ENCODE measurements at regions not wholly inside any gene's neighbourhood (a gene's known extent, or its start where the extent isn't known, plus 50 kb on each side); places are given as distances from the start of the nearest gene placed in this dataset.
"Not testable (repeated sequence)": the region's sequence is repeated elsewhere in the genome, so short reads cannot be mapped to it uniquely, and the experiment has no call there.

GRCh38 chr5:25764733-25765132 lies 1120.0 kb upstream of the CDH10 start:
- Mint-ChIP-seq H3K27me3 (no peaks in the 10 kb centered on the region), H3K4me3 (no peak overlapping the region), H3K27ac (no peak overlapping the region), H3K36me3 (ENCODE audit: low read depth) (no peaks in the 10 kb centered on the region), H3K4me1 (no peaks in the 10 kb centered on the region), H3K9me3 (peaks cover 10% of the 10 kb centered on the region)
- ATAC-seq (replicated peaks), result no peak

DNA sequence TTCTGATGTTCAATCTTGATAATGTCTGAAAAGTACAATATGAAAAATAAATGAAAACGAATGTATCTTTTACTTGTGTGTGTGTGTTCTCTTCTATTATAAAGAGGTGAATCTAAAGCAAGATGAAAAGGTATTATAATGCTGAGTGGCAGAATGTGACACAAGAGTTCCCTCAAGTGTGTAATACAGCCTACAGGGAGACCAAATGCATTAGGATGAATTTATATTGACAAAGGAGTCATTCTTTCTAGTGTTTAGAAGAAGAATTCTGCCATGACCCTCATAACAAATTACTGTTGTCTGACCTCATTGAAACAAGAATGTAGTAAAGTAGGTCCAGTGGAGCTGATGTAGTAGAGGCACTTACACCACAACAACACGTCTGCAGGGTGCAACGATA lies 1119.0 kb upstream of the CDH10 start:
- Mint-ChIP-seq H3K27ac (no peak overlapping the region), H3K36me3 (ENCODE audit: low read depth) (no peaks in the 10 kb centered on the region), H3K27me3 (no peaks in the 10 kb centered on the region), H3K4me1 (no peaks in the 10 kb centered on the region), H3K9me3 (peaks cover 11% of the 10 kb centered on the region), H3K4me3 (no peak overlapping the region)
- ATAC-seq (replicated peaks), result no peak

GRCh38 chr5:25754895-25755294 lies 1110.1 kb upstream of the CDH10 start:
- ATAC-seq (replicated peaks), result no peak
- H3K27me3 Mint-ChIP-seq, result no peaks in the 10 kb centered on the region

GRCh38 chr5:25744908-25745307 lies 1100.1 kb upstream of the CDH10 start:
- Mint-ChIP-seq H3K27ac (no peak overlapping the region), H3K4me3 (no peak overlapping the region), H3K36me3 (ENCODE audit: low read depth) (no peaks in the 10 kb centered on the region), H3K4me1 (no peaks in the 10 kb centered on the region), H3K9me3 (peaks cover 9% of the 10 kb centered on the region), H3K27me3 (no peaks in the 10 kb centered on the region)
- no peak for ATAC-seq (replicated peaks)

More at GRCh38 chr5:25754895-25755294, 1110.1 kb upstream of the CDH10 start:
- Mint-ChIP-seq H3K27ac (no peak overlapping the region), H3K9me3 (peaks cover 28% of the 10 kb centered on the region), H3K4me3 (no peak overlapping the region), H3K4me1 (no peaks in the 10 kb centered on the region), H3K36me3 (ENCODE audit: low read depth) (no peaks in the 10 kb centered on the region)

- no peak overlapping the region for H3K4me3 Mint-ChIP-seq
- H3K36me3 Mint-ChIP-seq (ENCODE audit: low read depth), result no peaks in the 10 kb centered on the region
- H3K27me3 Mint-ChIP-seq, result no peaks in the 10 kb centered on the region
- no peak for ATAC-seq (replicated peaks)
- no peak overlapping the region for H3K27ac Mint-ChIP-seq
- peaks cover 4% of the 10 kb centered on the region for H3K9me3 Mint-ChIP-seq
- no peaks in the 10 kb centered on the region for H3K4me1 Mint-ChIP-seq
Observed at GRCh38 chr5:25716680-25717079, 1071.9 kb upstream of the CDH10 start.

DNA sequence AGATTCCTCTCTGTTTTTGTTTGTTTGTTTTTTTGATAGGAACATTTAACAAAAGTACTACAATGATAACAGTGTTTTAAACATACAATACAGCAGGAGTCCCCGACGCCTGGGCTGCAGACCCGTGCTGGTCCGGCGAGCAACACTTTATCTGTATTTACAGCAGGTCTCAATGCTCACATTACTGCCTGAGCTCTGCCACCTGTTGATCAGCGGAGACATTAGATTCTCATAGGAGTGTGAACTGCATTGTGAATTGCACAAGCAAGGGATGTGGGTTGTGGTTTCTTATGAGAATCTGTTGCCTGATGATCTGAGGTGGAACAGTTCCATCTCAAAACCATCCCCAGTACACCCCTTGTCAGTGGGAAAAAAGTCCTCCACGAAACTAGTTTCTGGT lies 1068.5 kb upstream of the CDH10 start:
- no peak for ATAC-seq (replicated peaks)
- Mint-ChIP-seq H3K4me1 (no peaks in the 10 kb centered on the region), H3K9me3 (no peaks in the 10 kb centered on the region), H3K4me3 (no peak overlapping the region), H3K27me3 (no peaks in the 10 kb centered on the region), H3K27ac (no peak overlapping the region), H3K36me3 (ENCODE audit: low read depth) (no peaks in the 10 kb centered on the region)

DNA sequence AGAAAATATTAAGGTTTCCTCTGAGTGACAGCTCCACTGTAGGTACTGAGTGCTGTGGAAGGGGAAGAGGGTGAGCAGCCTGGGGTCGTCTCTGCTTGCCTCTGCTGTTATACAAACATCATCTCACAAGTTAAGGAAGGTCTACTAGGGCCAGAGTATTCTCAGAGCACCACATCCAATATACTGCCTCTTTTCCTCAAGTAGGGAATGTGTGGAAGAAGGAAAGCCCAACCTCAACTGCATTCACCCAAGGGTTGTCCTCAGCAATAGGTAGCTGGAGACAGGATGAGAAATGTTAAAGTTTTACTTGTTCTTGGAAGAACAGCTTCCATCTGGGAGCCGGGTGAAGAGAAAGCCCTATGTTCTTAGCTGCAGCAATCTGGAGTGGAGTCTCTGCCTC lies 1062.3 kb upstream of the CDH10 start:
- H3K27me3 Mint-ChIP-seq, result no peaks in the 10 kb centered on the region
- H3K4me1 Mint-ChIP-seq, result no peaks in the 10 kb centered on the region
- H3K36me3 Mint-ChIP-seq (ENCODE audit: low read depth), result no peaks in the 10 kb centered on the region
- no peak overlapping the region for H3K4me3 Mint-ChIP-seq
- H3K27ac Mint-ChIP-seq, result no peak overlapping the region
- no peak for ATAC-seq (replicated peaks)
- H3K9me3 Mint-ChIP-seq, result peaks cover 9% of the 10 kb centered on the region

- Mint-ChIP-seq H3K4me3 (no peak overlapping the region), H3K9me3 (peaks cover 8% of the 10 kb centered on the region), H3K36me3 (ENCODE audit: low read depth) (no peaks in the 10 kb centered on the region), H3K27me3 (no peaks in the 10 kb centered on the region), H3K4me1 (no peaks in the 10 kb centered on the region), H3K27ac (no peak overlapping the region)
- ATAC-seq (replicated peaks), result no peak
Observed at GRCh38 chr5:25701936-25702335, 1057.2 kb upstream of the CDH10 start.

DNA sequence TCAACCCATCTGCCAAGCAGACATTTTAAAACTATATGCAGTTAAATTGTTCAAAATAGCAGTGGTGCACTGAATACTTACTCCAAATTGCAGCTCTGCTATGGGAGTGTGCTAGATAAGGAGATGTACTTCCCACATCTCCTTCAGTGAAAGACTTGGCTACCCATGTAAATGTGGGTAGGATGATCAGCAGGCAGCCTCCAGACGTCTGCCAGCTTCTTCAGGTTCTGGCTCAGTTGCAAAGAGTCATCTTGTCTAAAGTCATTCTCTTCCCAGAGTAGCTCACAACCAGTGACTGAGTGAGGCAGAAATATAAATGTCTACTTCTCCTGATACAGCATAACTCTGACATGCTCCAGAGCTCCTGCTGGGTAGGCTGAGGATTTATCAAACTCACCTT lies 1050.0 kb upstream of the CDH10 start:
- Mint-ChIP-seq H3K4me3 (no peak overlapping the region), H3K4me1 (no peaks in the 10 kb centered on the region), H3K27ac (no peak overlapping the region), H3K36me3 (ENCODE audit: low read depth) (no peaks in the 10 kb centered on the region), H3K27me3 (no peaks in the 10 kb centered on the region), H3K9me3 (peaks cover 4% of the 10 kb centered on the region)
- no peak for ATAC-seq (replicated peaks)

DNA sequence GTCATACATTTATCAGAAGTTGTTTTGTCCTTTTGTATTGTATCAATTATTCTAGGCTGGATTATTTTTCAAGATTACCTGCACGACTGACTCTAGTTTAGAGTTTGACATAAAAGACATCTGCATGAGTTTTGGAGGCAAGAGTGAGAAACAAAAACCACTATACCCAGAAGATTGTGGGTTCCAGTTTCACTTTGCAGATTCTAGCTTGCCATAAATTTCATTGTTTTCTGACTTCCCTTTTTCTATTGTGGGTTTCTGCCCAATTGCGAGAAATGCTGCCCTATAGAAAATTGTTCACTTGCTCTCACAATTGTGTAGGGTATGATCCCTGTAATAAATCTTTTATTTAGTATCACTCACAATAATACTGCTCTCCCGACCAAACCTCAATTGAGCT lies 1043.4 kb upstream of the CDH10 start:
- Mint-ChIP-seq H3K36me3 (ENCODE audit: low read depth) (no peaks in the 10 kb centered on the region), H3K4me1 (no peaks in the 10 kb centered on the region), H3K27ac (no peak overlapping the region), H3K4me3 (no peak overlapping the region), H3K27me3 (no peaks in the 10 kb centered on the region), H3K9me3 (no peaks in the 10 kb centered on the region)
- ATAC-seq (replicated peaks), result no peak

DNA sequence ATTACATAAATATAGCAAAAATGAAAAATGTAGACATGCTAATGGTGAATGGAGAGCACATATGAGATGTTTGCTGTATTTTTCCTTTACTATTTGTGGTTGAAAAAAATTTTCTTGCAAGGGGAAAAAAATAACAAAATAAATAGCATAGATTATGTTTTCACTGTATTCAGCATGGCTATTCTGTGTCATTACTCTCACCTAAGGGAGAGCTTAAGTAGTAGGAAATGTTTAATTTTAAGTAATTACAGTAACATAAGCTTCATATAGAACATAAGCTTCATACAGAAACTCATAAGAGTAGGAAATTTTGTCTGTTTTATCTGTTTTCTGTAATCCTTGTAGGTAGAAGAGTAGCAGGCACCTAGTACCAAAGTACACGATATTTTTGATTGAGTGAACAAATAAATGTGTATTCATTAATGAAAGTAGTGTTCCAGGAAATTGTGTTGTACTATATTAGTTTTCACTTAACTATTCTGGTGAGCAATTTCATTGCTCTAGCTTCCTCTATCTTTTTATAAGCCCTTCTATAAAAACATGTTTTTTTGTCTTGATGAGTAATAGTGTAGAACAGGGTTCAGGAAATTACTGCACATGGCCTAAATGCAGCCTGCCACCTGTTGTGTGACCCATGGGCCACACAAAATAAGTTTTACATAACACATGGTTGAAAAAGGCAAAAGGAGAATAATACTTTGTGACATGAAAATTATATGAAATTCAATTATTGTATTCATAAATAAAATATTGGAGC lies 1025.0 kb upstream of the CDH10 start:
- Mint-ChIP-seq H3K4me1 (no peaks in the 10 kb centered on the region), H3K9me3 (peaks cover 18% of the 10 kb centered on the region), H3K36me3 (ENCODE audit: low read depth) (no peaks in the 10 kb centered on the region), H3K27ac (no peak overlapping the region), H3K4me3 (no peak overlapping the region), H3K27me3 (no peaks in the 10 kb centered on the region)
- ATAC-seq (replicated peaks), result no peak

- Mint-ChIP-seq H3K4me3 (no peak overlapping the region), H3K27me3 (no peaks in the 10 kb centered on the region), H3K4me1 (no peaks in the 10 kb centered on the region), H3K9me3 (peaks cover 15% of the 10 kb centered on the region), H3K27ac (no peak overlapping the region), H3K36me3 (ENCODE audit: low read depth) (no peaks in the 10 kb centered on the region)
- ATAC-seq (replicated peaks), result no peak
Observed at GRCh38 chr5:25662610-25663009, 1017.8 kb upstream of the CDH10 start.

- not testable (repeated sequence) for H3K4me1 Mint-ChIP-seq; H3K36me3 Mint-ChIP-seq (ENCODE audit: low read depth); H3K4me3 Mint-ChIP-seq; H3K27me3 Mint-ChIP-seq; ATAC-seq (replicated peaks); H3K27ac Mint-ChIP-seq
- H3K9me3 Mint-ChIP-seq, result peaks cover 26% of the 10 kb centered on the region
Observed at GRCh38 chr5:25650316-25650715, 1005.5 kb upstream of the CDH10 start.

- no peak for ATAC-seq (replicated peaks)
- no peak overlapping the region for H3K4me3 Mint-ChIP-seq
- H3K27ac Mint-ChIP-seq, result no peak overlapping the region
- peaks cover 24% of the 10 kb centered on the region for H3K9me3 Mint-ChIP-seq
- no peaks in the 10 kb centered on the region for H3K4me1 Mint-ChIP-seq
- H3K36me3 Mint-ChIP-seq (ENCODE audit: low read depth), result no peaks in the 10 kb centered on the region
- H3K27me3 Mint-ChIP-seq, result no peaks in the 10 kb centered on the region
Observed at GRCh38 chr5:25649628-25650265, 1005.0 kb upstream of the CDH10 start.

DNA sequence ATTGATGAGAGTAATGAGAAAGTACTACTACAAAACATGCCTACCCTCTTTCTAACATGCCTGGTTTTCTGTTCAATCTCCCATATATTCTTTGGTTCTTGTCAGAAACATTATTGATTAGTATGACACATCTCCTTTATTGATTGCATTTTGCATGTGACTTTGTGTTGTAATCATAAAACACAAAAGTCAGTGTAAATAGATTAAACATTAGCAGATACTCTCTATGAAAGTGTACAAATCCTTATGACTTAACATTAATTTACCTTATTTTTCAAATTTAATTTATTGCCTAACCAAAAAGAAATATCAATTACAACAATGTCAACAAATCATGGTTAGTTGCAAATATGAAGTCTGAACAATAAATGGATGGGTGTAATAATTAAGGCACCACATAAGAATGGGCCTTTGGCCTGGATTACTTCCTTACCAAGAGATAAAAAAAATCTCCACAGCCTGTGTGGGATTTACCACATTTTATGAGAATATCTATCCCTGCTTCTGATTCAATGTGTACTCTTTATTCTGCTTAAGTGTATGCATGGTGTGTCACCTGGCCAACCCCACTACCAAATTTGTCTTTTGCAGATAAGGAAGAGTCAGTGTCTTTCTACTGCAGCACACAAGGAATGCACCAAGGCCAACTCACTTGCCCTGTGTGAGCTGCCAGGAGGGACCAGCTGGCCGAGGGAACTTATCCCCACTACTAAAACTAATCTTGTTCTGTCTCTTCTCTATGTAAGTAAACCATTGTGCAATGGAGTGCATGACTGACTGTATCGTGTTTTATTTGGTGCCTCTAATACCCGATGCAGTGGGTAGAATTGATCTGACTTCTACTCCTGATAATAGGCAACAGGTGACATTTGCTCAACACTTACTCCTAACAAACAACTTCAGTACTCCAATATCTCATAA lies 1001.9 kb upstream of the CDH10 start:
- H3K4me1 Mint-ChIP-seq, result no peaks in the 10 kb centered on the region
- H3K27ac Mint-ChIP-seq, result no peak overlapping the region
- no peak for ATAC-seq (replicated peaks)
- no peaks in the 10 kb centered on the region for H3K27me3 Mint-ChIP-seq
- peaks cover 10% of the 10 kb centered on the region for H3K9me3 Mint-ChIP-seq
- no peaks in the 10 kb centered on the region for H3K36me3 Mint-ChIP-seq (ENCODE audit: low read depth)
- H3K4me3 Mint-ChIP-seq, result no peak overlapping the region

Measured in activated T-helper 17 cell treated with anti-CD3 and anti-CD28 coated beads, Interleukin-2, amount 50 U/mL, for 72 hours (primary cell).